GM23338 (cell line): ENCODE measurements at regions not wholly inside any gene's neighbourhood (a gene's known extent, or its start where the extent isn't known, plus 50 kb on each side); places are given as distances from the start of the nearest gene placed in this dataset.

ENCODE experiments used
- ATAC-seq: fragments of 200-7000 bp; cut with Tn5 transposase; 3 replicates; pipeline ENCODE4 v1.9.1; 2020
- DNase-seq: peaks from one replicate; pipeline ENCODE4 v3.0.0-alpha.2; 2015; ENCODE audit warnings: low spot score
- H2AFZ ChIP-seq: fragments of 200-600 bp; sonication (generic); 2 replicates; pipeline ENCODE4 v1.8.0; 2016; ENCODE audit warnings: antibody characterized with exemption, mild to moderate bottlenecking, moderate library complexity
- H3F3A ChIP-seq: fragments of 200-600 bp; sonication (generic); replicated peaks from 2 replicates; pipeline ENCODE4 v1.8.0; 2017; ENCODE audit warnings: antibody characterized with exemption, mixed run types, low read depth
- H3K27ac ChIP-seq: fragments of 200-600 bp; sonication (generic); 2 replicates; pipeline ENCODE4 v1.6.1; 2016; ENCODE audit warnings: low read depth
- H3K27me3 ChIP-seq: fragments of 200-600 bp; sonication (generic); 2 replicates; pipeline ENCODE4 v1.8.0; 2016; ENCODE audit warnings: mild to moderate bottlenecking, mixed run types, moderate library complexity; ENCODE audit not compliant: insufficient read depth
- H3K36me3 ChIP-seq: fragments of 200-600 bp; sonication (generic); 2 replicates; pipeline ENCODE4 v1.8.0; 2016; ENCODE audit warnings: mild to moderate bottlenecking; ENCODE audit not compliant: insufficient read depth
- H3K4me1 ChIP-seq: fragments of 200-600 bp; sonication (generic); 2 replicates; pipeline ENCODE4 v1.8.0; 2016; ENCODE audit warnings: mild to moderate bottlenecking, moderate library complexity; ENCODE audit not compliant: insufficient read depth
- H3K4me2 ChIP-seq: fragments of 200-600 bp; sonication (generic); 2 replicates; pipeline ENCODE4 v1.7.1; 2017; ENCODE audit warnings: mixed run types
- H3K4me3 ChIP-seq: fragments of 200-600 bp; sonication (generic); 2 replicates; pipeline ENCODE4 v1.6.1; 2016; ENCODE audit warnings: mixed run types
- H3K79me2 ChIP-seq: fragments of 200-600 bp; sonication (generic); replicated peaks from 2 replicates; pipeline ENCODE4 v1.8.0; 2017; ENCODE audit warnings: mild to moderate bottlenecking; ENCODE audit not compliant: insufficient read depth
- H3K9me2 ChIP-seq: fragments of 200-600 bp; sonication (generic); 2 replicates; pipeline ENCODE4 v1.8.0; 2017; ENCODE audit not compliant: insufficient read depth
- H4K20me1 ChIP-seq: fragments of 200-600 bp; sonication (generic); replicated peaks from 2 replicates; pipeline ENCODE4 v1.8.0; 2017; ENCODE audit warnings: mild to moderate bottlenecking; ENCODE audit not compliant: insufficient read depth
- H3K27ac Mint-ChIP-seq: 2 replicates; pipeline ENCODE4 v1.8.0; 2020; ENCODE audit warnings: inconsistent platforms, mild to moderate bottlenecking, moderate library complexity, mixed read lengths
- H3K27me3 Mint-ChIP-seq: 3 replicates; pipeline ENCODE4 v1.8.0; 2022; ENCODE audit warnings: low read depth, mild to moderate bottlenecking, moderate library complexity, mixed read lengths, inconsistent platforms; ENCODE audit not compliant: insufficient read depth, poor library complexity
- H3K36me3 Mint-ChIP-seq: 3 replicates; pipeline ENCODE4 v1.8.0; 2021; ENCODE audit warnings: low read depth, mild to moderate bottlenecking, inconsistent platforms, moderate library complexity, mixed read lengths
- H3K4me1 Mint-ChIP-seq: 3 replicates; pipeline ENCODE4 v1.8.0; 2020; ENCODE audit warnings: mild to moderate bottlenecking, inconsistent platforms, mixed read lengths
- H3K4me3 Mint-ChIP-seq: 3 replicates; pipeline ENCODE4 v1.8.0; 2021; ENCODE audit warnings: moderate library complexity, mild to moderate bottlenecking, inconsistent platforms, mixed read lengths
- H3K9me3 Mint-ChIP-seq: 3 replicates; pipeline ENCODE4 v1.8.0; 2020; ENCODE audit warnings: moderate library complexity, mild to moderate bottlenecking, inconsistent platforms, mixed read lengths
- EZH2 ChIP-seq: fragments of 200-600 bp; sonication (generic); IDR thresholded peaks from one replicate; pipeline ENCODE4 v1.8.0; 2017; ENCODE audit warnings: antibody characterized with exemption, mild to moderate bottlenecking, low read depth; ENCODE audit not compliant: unreplicated experiment
- JUNB ChIP-seq: IDR thresholded peaks from one replicate; pipeline ENCODE4 v1.6.1; 2016; ENCODE audit warnings: antibody characterized with exemption; ENCODE audit not compliant: unreplicated experiment
- NANOG ChIP-seq: IDR thresholded peaks from 2 replicates; pipeline ENCODE4 v1.6.1; 2016; ENCODE audit warnings: antibody characterized with exemption, borderline replicate concordance
- POLR2AphosphoS5 ChIP-seq: IDR thresholded peaks from 2 replicates; pipeline ENCODE4 v1.6.1; 2016; ENCODE audit warnings: antibody characterized with exemption, low read depth
- STAT1 ChIP-seq: IDR thresholded peaks from one replicate; pipeline ENCODE4 v1.6.1; 2016; ENCODE audit warnings: antibody characterized with exemption; ENCODE audit not compliant: unreplicated experiment
- ZNF114 ChIP-seq: fragments of 250-450 bp; sonication (Bioruptor Pico); IDR thresholded peaks from 2 replicates; pipeline ENCODE4 v1.5.0; 2020; ENCODE audit warnings: mild to moderate bottlenecking, moderate library complexity
- TF ChIP-seq, protein P1 (sequence below): fragments of 250-450 bp; sonication (Bioruptor Pico); IDR thresholded peaks from 2 replicates; pipeline ENCODE4 v1.5.0; 2020; ENCODE audit warnings: mild to moderate bottlenecking, moderate library complexity
- TF ChIP-seq, protein P2 (sequence below): IDR thresholded peaks from 2 replicates; pipeline ENCODE4 v1.6.1; 2016; ENCODE audit warnings: antibody characterized with exemption
- TF ChIP-seq, protein P3 (sequence below): IDR thresholded peaks from one replicate; pipeline ENCODE4 v1.6.1; 2018; ENCODE audit warnings: antibody characterized with exemption; ENCODE audit not compliant: unreplicated experiment

DNA sequence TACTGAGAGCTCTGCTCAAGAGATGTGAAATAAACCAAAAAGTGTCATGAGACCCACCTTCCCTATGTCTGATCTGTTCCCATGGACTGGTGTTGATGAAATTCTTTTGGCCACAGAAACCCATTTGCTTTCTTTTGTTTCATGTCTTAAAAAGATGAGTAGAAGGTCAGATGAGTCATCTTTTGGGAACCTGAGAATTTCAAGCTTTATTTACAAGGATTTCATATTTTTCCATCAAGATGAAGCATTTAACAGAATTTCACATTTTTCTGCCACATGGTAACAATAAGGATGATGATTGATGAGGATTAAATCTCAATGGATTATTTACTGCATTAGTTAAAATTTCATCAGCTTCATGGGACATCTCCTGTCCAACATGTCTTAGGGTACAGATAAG, 337.8 kb downstream of the DEPDC1B start:
- Histone ChIP-seq H3K4me2 (no peak overlapping the region), H3K27me3 (no peaks in the 10 kb centered on the region), H2AFZ (no peak overlapping the region), H3K36me3 (no peaks in the 10 kb centered on the region), H3K9me2 (peaks cover 7% of the 10 kb centered on the region), H3K4me1 (no peaks in the 10 kb centered on the region), H3K27ac (no peak overlapping the region), H4K20me1 (no peaks in the 10 kb centered on the region), H3K4me3 (no peak overlapping the region), H3K79me2 (no peaks in the 10 kb centered on the region), H3F3A (no peaks in the 10 kb centered on the region)
- Mint-ChIP-seq H3K27me3 (no peaks in the 10 kb centered on the region), H3K27ac (no peak overlapping the region), H3K4me3 (no peak overlapping the region), H3K9me3 (no peaks in the 10 kb centered on the region), H3K4me1 (peaks cover 4% of the 10 kb centered on the region; the same call in 2 of the 3 replicates), H3K36me3 (no peaks in the 10 kb centered on the region)
- TF ChIP-seq POLR2AphosphoS5: no peak
- no peak for TF ChIP-seq JUNB
- TF ChIP-seq, protein P1, sequence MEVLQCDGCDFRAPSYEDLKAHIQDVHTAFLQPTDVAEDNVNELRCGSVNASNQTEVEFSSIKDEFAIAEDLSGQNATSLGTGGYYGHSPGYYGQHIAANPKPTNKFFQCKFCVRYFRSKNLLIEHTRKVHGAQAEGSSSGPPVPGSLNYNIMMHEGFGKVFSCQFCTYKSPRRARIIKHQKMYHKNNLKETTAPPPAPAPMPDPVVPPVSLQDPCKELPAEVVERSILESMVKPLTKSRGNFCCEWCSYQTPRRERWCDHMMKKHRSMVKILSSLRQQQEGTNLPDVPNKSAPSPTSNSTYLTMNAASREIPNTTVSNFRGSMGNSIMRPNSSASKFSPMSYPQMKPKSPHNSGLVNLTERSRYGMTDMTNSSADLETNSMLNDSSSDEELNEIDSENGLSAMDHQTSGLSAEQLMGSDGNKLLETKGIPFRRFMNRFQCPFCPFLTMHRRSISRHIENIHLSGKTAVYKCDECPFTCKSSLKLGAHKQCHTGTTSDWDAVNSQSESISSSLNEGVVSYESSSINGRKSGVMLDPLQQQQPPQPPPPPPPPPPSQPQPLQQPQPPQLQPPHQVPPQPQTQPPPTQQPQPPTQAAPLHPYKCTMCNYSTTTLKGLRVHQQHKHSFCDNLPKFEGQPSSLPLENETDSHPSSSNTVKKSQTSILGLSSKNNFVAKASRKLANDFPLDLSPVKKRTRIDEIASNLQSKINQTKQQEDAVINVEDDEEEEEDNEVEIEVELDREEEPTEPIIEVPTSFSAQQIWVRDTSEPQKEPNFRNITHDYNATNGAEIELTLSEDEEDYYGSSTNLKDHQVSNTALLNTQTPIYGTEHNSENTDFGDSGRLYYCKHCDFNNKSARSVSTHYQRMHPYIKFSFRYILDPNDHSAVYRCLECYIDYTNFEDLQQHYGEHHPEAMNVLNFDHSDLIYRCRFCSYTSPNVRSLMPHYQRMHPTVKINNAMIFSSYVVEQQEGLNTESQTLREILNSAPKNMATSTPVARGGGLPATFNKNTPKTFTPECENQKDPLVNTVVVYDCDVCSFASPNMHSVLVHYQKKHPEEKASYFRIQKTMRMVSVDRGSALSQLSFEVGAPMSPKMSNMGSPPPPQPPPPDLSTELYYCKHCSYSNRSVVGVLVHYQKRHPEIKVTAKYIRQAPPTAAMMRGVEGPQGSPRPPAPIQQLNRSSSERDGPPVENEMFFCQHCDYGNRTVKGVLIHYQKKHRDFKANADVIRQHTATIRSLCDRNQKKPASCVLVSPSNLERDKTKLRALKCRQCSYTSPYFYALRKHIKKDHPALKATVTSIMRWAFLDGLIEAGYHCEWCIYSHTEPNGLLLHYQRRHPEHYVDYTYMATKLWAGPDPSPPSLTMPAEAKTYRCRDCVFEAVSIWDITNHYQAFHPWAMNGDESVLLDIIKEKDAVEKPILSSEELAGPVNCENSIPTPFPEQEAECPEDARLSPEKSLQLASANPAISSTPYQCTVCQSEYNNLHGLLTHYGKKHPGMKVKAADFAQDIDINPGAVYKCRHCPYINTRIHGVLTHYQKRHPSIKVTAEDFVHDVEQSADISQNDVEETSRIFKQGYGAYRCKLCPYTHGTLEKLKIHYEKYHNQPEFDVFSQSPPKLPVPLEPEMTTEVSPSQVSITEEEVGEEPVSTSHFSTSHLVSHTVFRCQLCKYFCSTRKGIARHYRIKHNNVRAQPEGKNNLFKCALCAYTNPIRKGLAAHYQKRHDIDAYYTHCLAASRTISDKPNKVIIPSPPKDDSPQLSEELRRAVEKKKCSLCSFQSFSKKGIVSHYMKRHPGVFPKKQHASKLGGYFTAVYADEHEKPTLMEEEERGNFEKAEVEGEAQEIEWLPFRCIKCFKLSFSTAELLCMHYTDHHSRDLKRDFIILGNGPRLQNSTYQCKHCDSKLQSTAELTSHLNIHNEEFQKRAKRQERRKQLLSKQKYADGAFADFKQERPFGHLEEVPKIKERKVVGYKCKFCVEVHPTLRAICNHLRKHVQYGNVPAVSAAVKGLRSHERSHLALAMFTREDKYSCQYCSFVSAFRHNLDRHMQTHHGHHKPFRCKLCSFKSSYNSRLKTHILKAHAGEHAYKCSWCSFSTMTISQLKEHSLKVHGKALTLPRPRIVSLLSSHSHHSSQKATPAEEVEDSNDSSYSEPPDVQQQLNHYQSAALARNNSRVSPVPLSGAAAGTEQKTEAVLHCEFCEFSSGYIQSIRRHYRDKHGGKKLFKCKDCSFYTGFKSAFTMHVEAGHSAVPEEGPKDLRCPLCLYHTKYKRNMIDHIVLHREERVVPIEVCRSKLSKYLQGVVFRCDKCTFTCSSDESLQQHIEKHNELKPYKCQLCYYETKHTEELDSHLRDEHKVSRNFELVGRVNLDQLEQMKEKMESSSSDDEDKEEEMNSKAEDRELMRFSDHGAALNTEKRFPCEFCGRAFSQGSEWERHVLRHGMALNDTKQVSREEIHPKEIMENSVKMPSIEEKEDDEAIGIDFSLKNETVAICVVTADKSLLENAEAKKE (CRISPR knock-in tag): no peak
- TF ChIP-seq, protein P2, sequence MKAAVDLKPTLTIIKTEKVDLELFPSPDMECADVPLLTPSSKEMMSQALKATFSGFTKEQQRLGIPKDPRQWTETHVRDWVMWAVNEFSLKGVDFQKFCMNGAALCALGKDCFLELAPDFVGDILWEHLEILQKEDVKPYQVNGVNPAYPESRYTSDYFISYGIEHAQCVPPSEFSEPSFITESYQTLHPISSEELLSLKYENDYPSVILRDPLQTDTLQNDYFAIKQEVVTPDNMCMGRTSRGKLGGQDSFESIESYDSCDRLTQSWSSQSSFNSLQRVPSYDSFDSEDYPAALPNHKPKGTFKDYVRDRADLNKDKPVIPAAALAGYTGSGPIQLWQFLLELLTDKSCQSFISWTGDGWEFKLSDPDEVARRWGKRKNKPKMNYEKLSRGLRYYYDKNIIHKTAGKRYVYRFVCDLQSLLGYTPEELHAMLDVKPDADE: no peak
- no peak for TF ChIP-seq EZH2
- TF ChIP-seq ZNF114 (CRISPR knock-in tag): no peak
- TF ChIP-seq NANOG: no peak
- TF ChIP-seq, protein P3, sequence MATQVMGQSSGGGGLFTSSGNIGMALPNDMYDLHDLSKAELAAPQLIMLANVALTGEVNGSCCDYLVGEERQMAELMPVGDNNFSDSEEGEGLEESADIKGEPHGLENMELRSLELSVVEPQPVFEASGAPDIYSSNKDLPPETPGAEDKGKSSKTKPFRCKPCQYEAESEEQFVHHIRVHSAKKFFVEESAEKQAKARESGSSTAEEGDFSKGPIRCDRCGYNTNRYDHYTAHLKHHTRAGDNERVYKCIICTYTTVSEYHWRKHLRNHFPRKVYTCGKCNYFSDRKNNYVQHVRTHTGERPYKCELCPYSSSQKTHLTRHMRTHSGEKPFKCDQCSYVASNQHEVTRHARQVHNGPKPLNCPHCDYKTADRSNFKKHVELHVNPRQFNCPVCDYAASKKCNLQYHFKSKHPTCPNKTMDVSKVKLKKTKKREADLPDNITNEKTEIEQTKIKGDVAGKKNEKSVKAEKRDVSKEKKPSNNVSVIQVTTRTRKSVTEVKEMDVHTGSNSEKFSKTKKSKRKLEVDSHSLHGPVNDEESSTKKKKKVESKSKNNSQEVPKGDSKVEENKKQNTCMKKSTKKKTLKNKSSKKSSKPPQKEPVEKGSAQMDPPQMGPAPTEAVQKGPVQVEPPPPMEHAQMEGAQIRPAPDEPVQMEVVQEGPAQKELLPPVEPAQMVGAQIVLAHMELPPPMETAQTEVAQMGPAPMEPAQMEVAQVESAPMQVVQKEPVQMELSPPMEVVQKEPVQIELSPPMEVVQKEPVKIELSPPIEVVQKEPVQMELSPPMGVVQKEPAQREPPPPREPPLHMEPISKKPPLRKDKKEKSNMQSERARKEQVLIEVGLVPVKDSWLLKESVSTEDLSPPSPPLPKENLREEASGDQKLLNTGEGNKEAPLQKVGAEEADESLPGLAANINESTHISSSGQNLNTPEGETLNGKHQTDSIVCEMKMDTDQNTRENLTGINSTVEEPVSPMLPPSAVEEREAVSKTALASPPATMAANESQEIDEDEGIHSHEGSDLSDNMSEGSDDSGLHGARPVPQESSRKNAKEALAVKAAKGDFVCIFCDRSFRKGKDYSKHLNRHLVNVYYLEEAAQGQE: no peak
- no peak for TF ChIP-seq STAT1
- no peak for DNase-seq
- ATAC-seq: no peak
